Dedifferentiated amniotic fluid mesenchymal stem cell (primary cell): ENCODE measurements at regions not wholly inside any gene's neighbourhood (a gene's known extent, or its start where the extent isn't known, plus 50 kb on each side); places are given as distances from the start of the nearest gene placed in this dataset.
"Not testable (repeated sequence)": the region's sequence is repeated elsewhere in the genome, so short reads cannot be mapped to it uniquely, and the experiment has no call there.

Experiments
- DNase-seq: peaks from one replicate; pipeline ENCODE4 v3.0.0-alpha.2; 2016; ENCODE audit errors: extremely low spot score

- DNase-seq = not testable (repeated sequence)
Measured at GRCh38 chr16:62258931-62259435, 222.7 kb upstream of the CDH8 start.

GRCh38 chr16:62256406-62256805, 220.2 kb upstream of the CDH8 start:
- DNase-seq = no peak

GRCh38 chr16:62254847-62255246, 218.6 kb upstream of the CDH8 start:
- DNase-seq = no peak

GRCh38 chr16:62254372-62254771, 218.1 kb upstream of the CDH8 start:
- DNase-seq = no peak

- DNase-seq = no peak
Measured at GRCh38 chr16:62253966-62254365, 217.7 kb upstream of the CDH8 start.

GRCh38 chr16:62249069-62249468, 212.8 kb upstream of the CDH8 start:
- no peak for DNase-seq

GRCh38 chr16:62240722-62241121, 204.5 kb upstream of the CDH8 start:
- DNase-seq = no peak

- no peak for DNase-seq
Measured at GRCh38 chr16:62225675-62226074, 189.4 kb upstream of the CDH8 start.

- no peak for DNase-seq
Measured at GRCh38 chr16:62224646-62225209, 188.5 kb upstream of the CDH8 start.

- DNase-seq = no peak
Measured at GRCh38 chr16:62216837-62217236, 180.6 kb upstream of the CDH8 start.

- DNase-seq = no peak
Measured at GRCh38 chr16:62213763-62214162, 177.5 kb upstream of the CDH8 start.

- DNase-seq = no peak
Measured at GRCh38 chr16:62208934-62209333, 172.7 kb upstream of the CDH8 start.

- DNase-seq = no peak
Measured at GRCh38 chr16:62205459-62205858, 169.2 kb upstream of the CDH8 start.

- DNase-seq = no peak
Measured at GRCh38 chr16:62201911-62202310, 165.7 kb upstream of the CDH8 start.

GRCh38 chr16:62194828-62195227, 158.6 kb upstream of the CDH8 start:
- DNase-seq = no peak

GRCh38 chr16:62190426-62190825, 154.2 kb upstream of the CDH8 start:
- DNase-seq = no peak

GRCh38 chr16:62177351-62178203, 141.3 kb upstream of the CDH8 start:
- no peak for DNase-seq

- no peak for DNase-seq
Measured at GRCh38 chr16:62170642-62171041, 134.4 kb upstream of the CDH8 start.

- no peak for DNase-seq
Measured at GRCh38 chr16:62167551-62167950, 131.3 kb upstream of the CDH8 start.

- no peak for DNase-seq
Measured at GRCh38 chr16:62157544-62157943, 121.3 kb upstream of the CDH8 start.

GRCh38 chr16:62156971-62157370, 120.7 kb upstream of the CDH8 start:
- no peak for DNase-seq

- no peak for DNase-seq
Measured at GRCh38 chr16:62149631-62150030, 113.4 kb upstream of the CDH8 start.

- no peak for DNase-seq
Measured at GRCh38 chr16:62137996-62138395, 101.8 kb upstream of the CDH8 start.
